Left cardiac atrium (tissue), 4 donors: ENCODE measurements at regions not wholly inside any gene's neighbourhood (a gene's known extent, or its start where the extent isn't known, plus 50 kb on each side); places are given as distances from the start of the nearest gene placed in this dataset.
"Not testable (repeated sequence)": the region's sequence is repeated elsewhere in the genome, so short reads cannot be mapped to it uniquely, and the experiment has no call there.

Experiments used
- ATAC-seq, 2 donors: fragments of 200-7000 bp; cut with Tn5 transposase; one replicate each; pipeline ENCODE4 v1.9.1; 2020; ENCODE audit warnings: mild to moderate bottlenecking in 2 of 2, moderate library complexity in 2 of 2
- DNase-seq: peaks from one replicate; pipeline ENCODE4 v3.0.0-alpha.2; 2020
- intact Hi-C, 2 donors: fragments of 100-400 bp; cut with DNase I; formaldehyde crosslinking; loops; one replicate each; pipeline versions ENCODE4 v1.14.1 to v1.15.1; 2022 to 2023
- donor health status: DM: no; HTN: yes; CAD: no.
- donor health status: DM: no; HTN: yes; CAD: no; lungs with severe emphysema.
- donor health status: DM: yes; HTN: yes; CAD: no.
- donor health status: Dilated cardiomyopathy.

- intact Hi-C loops, result no loop called here
- ATAC-seq (no peak), DNase-seq (no peak)
Observed at GRCh38 chr5:174444479-174445188, 279.7 kb upstream of the MSX2 start.

- no peak for DNase-seq
- ATAC-seq, result no peak
- intact Hi-C loops, result no loop called here
Observed at GRCh38 chr5:174446446-174446845, 277.9 kb upstream of the MSX2 start.

GRCh38 chr5:174446988-174447387, 277.4 kb upstream of the MSX2 start:
- intact Hi-C loops, result no loop called here
- DNase-seq (no peak), ATAC-seq (no peak)

- intact Hi-C loops, result no loop called here
- ATAC-seq, result no peak
- DNase-seq, result no peak
Observed at GRCh38 chr5:174448041-174448440, 276.3 kb upstream of the MSX2 start.

GRCh38 chr5:174448662-174449061, 275.7 kb upstream of the MSX2 start:
- no peak for ATAC-seq
- intact Hi-C loops, result no loop called here
- DNase-seq, result no peak

GRCh38 chr5:174453690-174454089, 270.7 kb upstream of the MSX2 start:
- ATAC-seq, result no peak
- intact Hi-C loops, result no loop called here
- no peak for DNase-seq

- intact Hi-C loops, result no loop called here
- ATAC-seq, result no peak
- DNase-seq, result no peak
Observed at GRCh38 chr5:174454464-174454863, 269.9 kb upstream of the MSX2 start.

GRCh38 chr5:174454890-174455289, 269.5 kb upstream of the MSX2 start:
- DNase-seq, result no peak
- intact Hi-C loops, result no loop called here
- ATAC-seq, result no peak

- no peak for ATAC-seq
- intact Hi-C loops, result no loop called here
Observed at GRCh38 chr5:174455301-174455700, 269.1 kb upstream of the MSX2 start.

GRCh38 chr5:174457141-174457678, 267.2 kb upstream of the MSX2 start:
- intact Hi-C loops, result no loop called here
- DNase-seq (no peak), ATAC-seq (no peak)

More at GRCh38 chr5:174455301-174455700, 269.1 kb upstream of the MSX2 start:
- no peak for DNase-seq

GRCh38 chr5:174459071-174459702, 265.2 kb upstream of the MSX2 start:
- no peak for DNase-seq
- intact Hi-C loops, result no loop called here
- ATAC-seq, result no peak

GRCh38 chr5:174459832-174460448, 264.4 kb upstream of the MSX2 start:
- intact Hi-C loops, result no loop called here
- ATAC-seq (no peak), DNase-seq (no peak)

GRCh38 chr5:174462129-174462528, 262.3 kb upstream of the MSX2 start:
- no peak for DNase-seq
- ATAC-seq, result no peak
- intact Hi-C loops, result no loop called here

GRCh38 chr5:174464504-174465165, 259.7 kb upstream of the MSX2 start:
- no peak for ATAC-seq
- intact Hi-C loops, result no loop called here

GRCh38 chr5:174471528-174471927, 252.9 kb upstream of the MSX2 start:
- intact Hi-C loops, DNase-seq, ATAC-seq: not testable (repeated sequence)

More at GRCh38 chr5:174464504-174465165, 259.7 kb upstream of the MSX2 start:
- DNase-seq, result no peak

GRCh38 chr5:174472956-174473355, 251.4 kb upstream of the MSX2 start:
- intact Hi-C loops, result no loop called here
- ATAC-seq (no peak), DNase-seq (no peak)

- ATAC-seq, DNase-seq, intact Hi-C loops: not testable (repeated sequence)
Observed at GRCh38 chr5:174476001-174476400, 248.4 kb upstream of the MSX2 start.

- intact Hi-C loops, result no loop called here
- no peak for DNase-seq
- no peak for ATAC-seq
Observed at GRCh38 chr5:174479325-174479724, 245.1 kb upstream of the MSX2 start.

- intact Hi-C loops, result no loop called here
- ATAC-seq (no peak), DNase-seq (no peak)
Observed at GRCh38 chr5:174481737-174482136, 242.6 kb upstream of the MSX2 start.

- DNase-seq (no peak), ATAC-seq (no peak)
- intact Hi-C loops, result no loop called here
Observed at GRCh38 chr5:174482607-174483024, 241.8 kb upstream of the MSX2 start.
